ENCODE measurements at regions not wholly inside any gene's neighbourhood (a gene's known extent, or its start where the extent isn't known, plus 50 kb on each side); places are given as distances from the start of the nearest gene placed in this dataset.

GRCh38 chr11:116543911-116544475 lies 228.8 kb downstream of the BUD13 start:
- H3K36me3 ChIP-seq: no peaks in the 10 kb centered on the region
- no peak overlapping the region for H3K27ac ChIP-seq
- H3K9ac ChIP-seq: no peak overlapping the region
- no peak for DNase-seq (ENCODE audit: low spot score)
- Mint-ChIP-seq H3K27ac (no peak overlapping the region), H3K4me3 (no peak overlapping the region), H3K9me3 (peaks cover 8% of the 10 kb centered on the region), H3K27me3 (ENCODE audit: insufficient read depth, low read depth) (peaks cover 2% of the 10 kb centered on the region), H3K36me3 (peaks cover 2% of the 10 kb centered on the region), H3K4me1 (no peaks in the 10 kb centered on the region)
- no peaks in the 10 kb centered on the region for H4K20me1 ChIP-seq (ENCODE audit: low read depth)
- no peaks in the 10 kb centered on the region for H3F3A ChIP-seq (ENCODE audit: low read depth)
- H3K4me1 ChIP-seq: no peaks in the 10 kb centered on the region
- H3K4me2 ChIP-seq: no peak overlapping the region
- no peaks in the 10 kb centered on the region for H3K9me3 ChIP-seq (ENCODE audit: low read depth)
- H3K79me2 ChIP-seq (ENCODE audit: low read depth): no peaks in the 10 kb centered on the region
- H3K4me3 ChIP-seq: no peak overlapping the region
- no peaks in the 10 kb centered on the region for H3K27me3 ChIP-seq
- no peak overlapping the region for H2AFZ ChIP-seq (replicated peaks)
- TF ChIP-seq CTCF (IDR thresholded peaks at IDR 0.05) (no peak), EZH2phosphoT487 (IDR thresholded peaks at IDR 0.05) (no peak), EZH2 (IDR thresholded peaks at IDR 0.05) (no peak)

GRCh38 chr11:116543099-116543498 lies 229.7 kb downstream of the BUD13 start:
- no peaks in the 10 kb centered on the region for H3K27me3 ChIP-seq
- Mint-ChIP-seq H3K27me3 (ENCODE audit: insufficient read depth, low read depth) (peaks cover 2% of the 10 kb centered on the region), H3K9me3 (peaks cover 7% of the 10 kb centered on the region), H3K4me1 (no peaks in the 10 kb centered on the region), H3K36me3 (peaks cover 2% of the 10 kb centered on the region), H3K4me3 (no peak overlapping the region), H3K27ac (no peak overlapping the region)
- H3K4me3 ChIP-seq: no peak overlapping the region
- H2AFZ ChIP-seq (replicated peaks): no peak overlapping the region
- H3F3A ChIP-seq (ENCODE audit: low read depth): no peaks in the 10 kb centered on the region
- DNase-seq (ENCODE audit: low spot score): no peak
- no peaks in the 10 kb centered on the region for H3K79me2 ChIP-seq (ENCODE audit: low read depth)
- H3K9ac ChIP-seq: no peak overlapping the region
- no peaks in the 10 kb centered on the region for H3K36me3 ChIP-seq
- no peaks in the 10 kb centered on the region for H3K4me1 ChIP-seq
- no peak overlapping the region for H3K4me2 ChIP-seq
- no peaks in the 10 kb centered on the region for H3K9me3 ChIP-seq (ENCODE audit: low read depth)
- TF ChIP-seq EZH2 (IDR thresholded peaks at IDR 0.05) (no peak), EZH2phosphoT487 (IDR thresholded peaks at IDR 0.05) (no peak), CTCF (IDR thresholded peaks at IDR 0.05) (no peak)
- H4K20me1 ChIP-seq (ENCODE audit: low read depth): no peaks in the 10 kb centered on the region
- H3K27ac ChIP-seq: no peak overlapping the region

- Histone ChIP-seq H3K79me2 (ENCODE audit: low read depth) (no peaks in the 10 kb centered on the region), H2AFZ (replicated peaks) (no peak overlapping the region), H3K36me3 (no peaks in the 10 kb centered on the region), H3K4me1 (no peaks in the 10 kb centered on the region), H3K9ac (no peak overlapping the region), H3K27ac (no peak overlapping the region), H3F3A (ENCODE audit: low read depth) (no peaks in the 10 kb centered on the region), H3K27me3 (no peaks in the 10 kb centered on the region), H3K4me2 (no peak overlapping the region), H4K20me1 (ENCODE audit: low read depth) (no peaks in the 10 kb centered on the region), H3K9me3 (ENCODE audit: low read depth) (no peaks in the 10 kb centered on the region), H3K4me3 (no peak overlapping the region)
- H3K27ac Mint-ChIP-seq: no peak overlapping the region
- peaks cover 4% of the 10 kb centered on the region for H3K27me3 Mint-ChIP-seq (ENCODE audit: insufficient read depth, low read depth)
- peaks cover 2% of the 10 kb centered on the region for H3K36me3 Mint-ChIP-seq
- H3K9me3 Mint-ChIP-seq: peaks cover 7% of the 10 kb centered on the region
- TF ChIP-seq EZH2 (IDR thresholded peaks at IDR 0.05) (no peak), EZH2phosphoT487 (IDR thresholded peaks at IDR 0.05) (no peak), CTCF (IDR thresholded peaks at IDR 0.05) (no peak)
- DNase-seq (ENCODE audit: low spot score): no peak
- no peak overlapping the region for H3K4me3 Mint-ChIP-seq
- no peaks in the 10 kb centered on the region for H3K4me1 Mint-ChIP-seq
Measured at GRCh38 chr11:116542406-116542805, 230.4 kb downstream of the BUD13 start.
